K562 (cell line): ENCODE measurements at regions not wholly inside any gene's neighbourhood (a gene's known extent, or its start where the extent isn't known, plus 50 kb on each side); places are given as distances from the start of the nearest gene placed in this dataset.

Source experiments
- ATAC-seq: fragments of 200-7000 bp; cut with Tn5 transposase; 3 replicates; pipeline ENCODE4 v1.9.1; 2020; ENCODE audit warnings: moderate library complexity
- BruUV-seq: library from RNA; stranded (reverse); fragments of 400-500 nt; replicated peaks from 2 replicates; lab custom pipeline; 2021; lab: Mats Ljungman, UMichigan
- CTCF ChIA-PET: fragments of 300-600 bp; formaldehyde crosslinking; extraction: SDS; loops from one replicate; lab custom pipeline; 2021; ENCODE audit warnings: low intra/inter-chr PET ratio; lab: Yijun Ruan, JAX
- POLR2A ChIA-PET: fragments of 300-600, 350-650 bp; sonication (Branson Sonifier 250); formaldehyde crosslinking; extraction: SDS; loops from one replicate; lab custom pipeline; 2021; ENCODE audit warnings: antibody characterized with exemption, inconsistent platforms; lab: Yijun Ruan, JAX
- DNase-seq, 4 experiments: peaks; one replicate each; pipeline versions ENCODE4 v3.0.0 to v3.0.0-alpha.2; 2011 to 2018; ENCODE audit warnings: low spot score in 3 of 4, mixed read lengths in 3 of 4; ENCODE audit errors: extremely low read depth in 1 of 4
- FAIRE-seq: peaks from 2 replicates; lab custom pipeline; 2011; peaks lifted over from hg19 to GRCh38; lab: Jason Lieb, UNC
- H2AFZ ChIP-seq: 2 replicates; pipeline ENCODE4 v1.6.0; 2011; ENCODE audit warnings: low read depth, low read length, control low read depth, inconsistent platforms
- H3K27ac ChIP-seq: fragments of 200-600 bp; 3 replicates; pipeline ENCODE4 v1.8.0; 2011; ENCODE audit warnings: low read depth, mild to moderate bottlenecking, control low read depth, inconsistent platforms, low read length, moderate library complexity, mixed read lengths; ENCODE audit errors: extremely low read depth
- H3K27me3 ChIP-seq, 2 experiments: fragments of 300-600 bp in 1 of 2; 2 replicates in 1 of 2; 3 replicates in 1 of 2; pipeline versions ENCODE4 v1.6.0 to v1.8.0; 2011; ENCODE audit warnings: inconsistent platforms in 2 of 2, low read length in 2 of 2, mild to moderate bottlenecking in 1 of 2, mixed read lengths in 1 of 2, moderate library complexity in 1 of 2; ENCODE audit not compliant: control insufficient read depth in 2 of 2, insufficient read depth in 2 of 2
- H3K36me3 ChIP-seq: fragments of 300-600 bp; 3 replicates; pipeline ENCODE4 v1.8.0; 2011; ENCODE audit warnings: mild to moderate bottlenecking, low read length, inconsistent platforms; ENCODE audit not compliant: control insufficient read depth, insufficient read depth
- H3K4me1 ChIP-seq, 2 experiments: fragments of 200-600 bp in 1 of 2; replicated peaks in 1 of 2; 2 replicates in 1 of 2; 3 replicates in 1 of 2; pipeline versions ENCODE4 v1.5.1 to v1.8.0; 2011; ENCODE audit warnings: inconsistent platforms in 2 of 2, low read length in 2 of 2, mild to moderate bottlenecking in 1 of 2, mixed read lengths in 1 of 2, moderate library complexity in 1 of 2; ENCODE audit not compliant: control insufficient read depth in 2 of 2, insufficient read depth in 2 of 2
- H3K4me2 ChIP-seq: 2 replicates; pipeline ENCODE4 v1.6.1; 2011; ENCODE audit warnings: low read length, control low read depth, inconsistent platforms, mixed read lengths; ENCODE audit not compliant: insufficient read depth
- H3K4me3 ChIP-seq: fragments of 200-600 bp; sonication (generic), shearing (Covaris generic); 2 replicates; pipeline ENCODE4 v1.5.1; 2016; ENCODE audit warnings: control low read depth, inconsistent platforms
- H3K79me2 ChIP-seq: fragments of 200-600 bp; 3 replicates; pipeline ENCODE4 v1.8.0; 2011; ENCODE audit warnings: low read length, inconsistent platforms; ENCODE audit not compliant: control insufficient read depth, insufficient read depth
- H3K9ac ChIP-seq, 2 experiments: 2 replicates each; pipeline versions ENCODE4 v1.6.0 to v1.6.1; 2011; ENCODE audit warnings: low read depth in 2 of 2, low read length in 2 of 2, control low read depth in 1 of 2, inconsistent platforms in 1 of 2, mild to moderate bottlenecking in 1 of 2, mixed read lengths in 1 of 2; ENCODE audit not compliant: insufficient read depth in 1 of 2
- H3K9me1 ChIP-seq: one replicate; pipeline ENCODE4 v1.6.0; 2011; ENCODE audit warnings: inconsistent platforms, mild to moderate bottlenecking, low read length, moderate library complexity; ENCODE audit not compliant: control insufficient read depth, insufficient read depth
- H3K9me3 ChIP-seq: replicated peaks from 2 replicates; pipeline ENCODE4 v1.5.1; 2011; ENCODE audit warnings: low read depth, low read length, inconsistent platforms; ENCODE audit not compliant: control insufficient read depth, insufficient read depth
- H4K20me1 ChIP-seq: replicated peaks from 2 replicates; pipeline ENCODE4 v1.6.1; 2011; ENCODE audit warnings: low read length, inconsistent platforms, mixed read lengths; ENCODE audit not compliant: control insufficient read depth, insufficient read depth
- MCM2 ChIP-seq: fragments of 450-650 bp; IDR thresholded peaks from 2 replicates; pipeline ENCODE4 v1.6.1; 2017; ENCODE audit warnings: low read depth, mild to moderate bottlenecking
- MCM7 ChIP-seq, 2 experiments: fragments of 450-650 bp; IDR thresholded peaks; 2 replicates each; pipeline ENCODE4 v1.6.1; 2016 to 2018
- NR2C2 ChIP-seq, 2 experiments: fragments of 200-800 bp in 1 of 2; sonication (Bioruptor generic) in 1 of 2; sonication (generic) in 1 of 2; formaldehyde crosslinking in 1 of 2; IDR thresholded peaks; 2 replicates each; pipeline versions ENCODE4 v1.6.1 to v1.8.0; 2016 to 2022; ENCODE audit warnings: mild to moderate bottlenecking in 1 of 2, missing compliant biosample characterization in 1 of 2, missing genetic modification characterization in 1 of 2, missing genetic modification reagents in 1 of 2
- POLR2B ChIP-seq: fragments of 450-650 bp; IDR thresholded peaks from 2 replicates; pipeline ENCODE4 v1.6.1; 2018; ENCODE audit warnings: low read depth; ENCODE audit not compliant: partially characterized antibody
- RBM25 ChIP-seq: fragments of 200-400 bp; formaldehyde crosslinking; IDR thresholded peaks from 2 replicates; pipeline ENCODE4 v1.6.1; 2018; ENCODE audit warnings: low read length, low read depth, moderate library complexity; ENCODE audit not compliant: severe bottlenecking
- SMAD2 ChIP-seq: fragments of 150-350 bp; IDR thresholded peaks from 2 replicates; pipeline ENCODE4 v1.6.1; 2014; ENCODE audit warnings: low read depth, mild to moderate bottlenecking, low read length
- STAT5B ChIP-seq: fragments of 250-450 bp; sonication (Bioruptor Pico); IDR thresholded peaks from 2 replicates; pipeline ENCODE4 v1.8.0; 2021; ENCODE audit warnings: mild to moderate bottlenecking, inconsistent platforms
- TFAM ChIP-seq: fragments of 250-450 bp; sonication (Bioruptor Pico); conservative IDR thresholded peaks from 2 replicates; pipeline ENCODE4 v1.5.0; 2021; ENCODE audit warnings: mild to moderate bottlenecking, moderate library complexity
- ZNF253 ChIP-seq: fragments of 250-450 bp; sonication (Bioruptor Pico); conservative IDR thresholded peaks from 2 replicates; pipeline ENCODE4 v1.6.1; 2021; ENCODE audit warnings: mild to moderate bottlenecking
- ZNF561 ChIP-seq: fragments of 450-650 bp; formaldehyde crosslinking; conservative IDR thresholded peaks from 2 replicates; pipeline ENCODE4 v1.4.0; 2020; ENCODE audit warnings: mild to moderate bottlenecking, moderate library complexity
- ZNF77 ChIP-seq: fragments of 250-450 bp; sonication (Bioruptor Pico); IDR thresholded peaks from 2 replicates; pipeline ENCODE4 v1.5.0; 2020
- WGBS: fragments of 100-300 bp; shearing (Covaris generic); methylation state at CpG from one replicate; pipeline ENCODE4 v1.1.6; 2016; ENCODE audit warnings: low coverage, mixed read lengths; ENCODE audit not compliant: insufficient coverage; ENCODE audit errors: missing lambda C conversion rate; 5-methylcytosine and 5-hydroxymethylcytosine counted together
- in situ Hi-C: fragments of 300-500 bp; cut with MboI; formaldehyde crosslinking; loops from 4 replicates; pipeline ENCODE4 v1.15.0; 2018; ENCODE audit warnings: inconsistent platforms, mixed read lengths
- intact Hi-C: fragments of 100-400 bp; cut with micrococcal nuclease; formaldehyde crosslinking; loops from 2 replicates; pipeline ENCODE4 v1.14.2; 2022
- TF ChIP-seq, protein P1 (sequence below): sonication (generic); formaldehyde crosslinking; IDR thresholded peaks from 2 replicates; pipeline ENCODE4 v1.5.0; 2020; ENCODE audit warnings: missing genetic modification reagents
- TF ChIP-seq, protein P2 (sequence below): sonication (generic); formaldehyde crosslinking; IDR thresholded peaks from 2 replicates; pipeline ENCODE4 v1.8.1; 2023; ENCODE audit warnings: mild to moderate bottlenecking, missing genetic modification reagents, moderate library complexity
- TF ChIP-seq, protein P3 (sequence below): sonication (generic); formaldehyde crosslinking; IDR thresholded peaks from 2 replicates; pipeline ENCODE4 v1.4.0; 2020; ENCODE audit warnings: mild to moderate bottlenecking, missing genetic modification reagents
- TF ChIP-seq, protein P4 (sequence below): sonication (generic); formaldehyde crosslinking; IDR thresholded peaks from 2 replicates; pipeline ENCODE4 v1.8.0; 2022; ENCODE audit warnings: mild to moderate bottlenecking, missing genetic modification reagents
- TF ChIP-seq, protein P5 (sequence below): conservative IDR thresholded peaks from 2 replicates; pipeline ENCODE4 v1.6.1; 2011; ENCODE audit warnings: low read depth, mild to moderate bottlenecking, low read length; ENCODE audit not compliant: control insufficient read depth

DNA sequence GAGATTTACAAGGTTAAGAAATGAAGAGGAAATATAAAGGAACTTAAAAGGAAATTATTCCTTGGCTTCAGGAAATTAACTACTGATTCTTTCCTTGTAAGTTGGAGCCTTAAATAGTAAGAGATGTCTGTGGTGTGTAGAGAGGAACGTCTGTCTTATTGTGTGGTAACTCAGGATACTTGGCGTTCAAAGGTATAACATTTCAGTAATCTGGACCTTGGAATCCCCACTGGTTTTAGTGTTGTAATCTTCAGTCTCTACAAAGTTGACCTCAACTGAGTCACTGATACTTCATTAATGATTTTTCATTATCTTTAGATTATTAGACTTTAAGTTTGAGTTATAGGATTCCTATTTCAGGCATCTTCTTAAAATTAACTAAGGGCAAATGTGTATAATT, 79.1 kb upstream of the LSM6 start (continued):
- no peak for TF ChIP-seq MCM7 (IDR thresholded peaks at IDR 0.05)
- no peak for TF ChIP-seq TFAM (CRISPR knock-in tag)
- TF ChIP-seq, protein P1, sequence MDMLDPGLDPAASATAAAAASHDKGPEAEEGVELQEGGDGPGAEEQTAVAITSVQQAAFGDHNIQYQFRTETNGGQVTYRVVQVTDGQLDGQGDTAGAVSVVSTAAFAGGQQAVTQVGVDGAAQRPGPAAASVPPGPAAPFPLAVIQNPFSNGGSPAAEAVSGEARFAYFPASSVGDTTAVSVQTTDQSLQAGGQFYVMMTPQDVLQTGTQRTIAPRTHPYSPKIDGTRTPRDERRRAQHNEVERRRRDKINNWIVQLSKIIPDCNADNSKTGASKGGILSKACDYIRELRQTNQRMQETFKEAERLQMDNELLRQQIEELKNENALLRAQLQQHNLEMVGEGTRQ (CRISPR knock-in tag), result no peak
- TF ChIP-seq STAT5B (CRISPR knock-in tag), result no peak
- TF ChIP-seq ZNF77, result no peak
- TF ChIP-seq POLR2B, result no peak
- TF ChIP-seq ZNF253 (CRISPR knock-in tag), result no peak
- TF ChIP-seq, protein P2, sequence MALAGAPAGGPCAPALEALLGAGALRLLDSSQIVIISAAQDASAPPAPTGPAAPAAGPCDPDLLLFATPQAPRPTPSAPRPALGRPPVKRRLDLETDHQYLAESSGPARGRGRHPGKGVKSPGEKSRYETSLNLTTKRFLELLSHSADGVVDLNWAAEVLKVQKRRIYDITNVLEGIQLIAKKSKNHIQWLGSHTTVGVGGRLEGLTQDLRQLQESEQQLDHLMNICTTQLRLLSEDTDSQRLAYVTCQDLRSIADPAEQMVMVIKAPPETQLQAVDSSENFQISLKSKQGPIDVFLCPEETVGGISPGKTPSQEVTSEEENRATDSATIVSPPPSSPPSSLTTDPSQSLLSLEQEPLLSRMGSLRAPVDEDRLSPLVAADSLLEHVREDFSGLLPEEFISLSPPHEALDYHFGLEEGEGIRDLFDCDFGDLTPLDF, result no peak

DNA sequence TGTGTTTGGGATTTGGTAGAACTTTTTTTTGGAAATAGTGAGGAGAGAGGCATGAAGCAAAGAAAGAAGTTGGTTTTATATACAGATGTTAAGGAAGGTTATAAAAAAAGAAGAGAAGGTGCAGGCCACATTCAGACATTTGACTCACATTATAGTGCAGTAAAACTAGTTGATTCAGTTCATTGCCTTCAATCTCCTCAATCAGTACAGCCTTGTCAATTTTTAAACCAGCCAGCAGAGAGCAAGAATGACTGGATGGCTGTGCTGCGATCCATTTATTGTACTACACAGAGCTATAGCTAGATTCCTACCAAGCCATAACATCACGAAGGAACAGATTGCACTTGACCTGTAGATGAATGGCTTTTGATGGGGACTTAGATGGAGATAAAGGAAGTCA, 79.7 kb upstream of the LSM6 start:
- Histone ChIP-seq H3K9me3 (no peaks in the 10 kb centered on the region), H2AFZ (no peak overlapping the region), H3K4me3 (no peak overlapping the region), H3K27me3 (no peaks in the 10 kb centered on the region; a peak in 1 of 5 replicates), H4K20me1 (no peaks in the 10 kb centered on the region), H3K36me3 (no peaks in the 10 kb centered on the region), H3K9ac (no peak overlapping the region), H3K4me2 (no peak overlapping the region), H3K9me1 (no peaks in the 10 kb centered on the region), H3K27ac (no peak overlapping the region), H3K79me2 (no peaks in the 10 kb centered on the region), H3K4me1 (no peaks in the 10 kb centered on the region)
- no TSS peak for BruUV-seq
- no peak for ATAC-seq
- 0% methylated on average over 2 of the region's 2 CpGs for WGBS
- CTCF ChIA-PET, result no interaction called here
- in situ Hi-C loops (no loop called here), intact Hi-C loops (loop anchor here (10.0 kb wide), 1 partner anchor 819 kb away; no protein-coding TSS in a partner anchor)
- no peak for FAIRE-seq
- POLR2A ChIA-PET, result no interaction called here
- DNase-seq, result no peak
- TF ChIP-seq RBM25 (no peak), SMAD2 (no peak), MCM2 (no peak), NR2C2 (CRISPR knock-in tag; IDR thresholded peaks at IDR 0.05) (no peak), NR2C2 (tag; IDR thresholded peaks at IDR 0.05) (no peak), ZNF561 (CRISPR knock-in tag) (no peak)
- TF ChIP-seq, protein P3, sequence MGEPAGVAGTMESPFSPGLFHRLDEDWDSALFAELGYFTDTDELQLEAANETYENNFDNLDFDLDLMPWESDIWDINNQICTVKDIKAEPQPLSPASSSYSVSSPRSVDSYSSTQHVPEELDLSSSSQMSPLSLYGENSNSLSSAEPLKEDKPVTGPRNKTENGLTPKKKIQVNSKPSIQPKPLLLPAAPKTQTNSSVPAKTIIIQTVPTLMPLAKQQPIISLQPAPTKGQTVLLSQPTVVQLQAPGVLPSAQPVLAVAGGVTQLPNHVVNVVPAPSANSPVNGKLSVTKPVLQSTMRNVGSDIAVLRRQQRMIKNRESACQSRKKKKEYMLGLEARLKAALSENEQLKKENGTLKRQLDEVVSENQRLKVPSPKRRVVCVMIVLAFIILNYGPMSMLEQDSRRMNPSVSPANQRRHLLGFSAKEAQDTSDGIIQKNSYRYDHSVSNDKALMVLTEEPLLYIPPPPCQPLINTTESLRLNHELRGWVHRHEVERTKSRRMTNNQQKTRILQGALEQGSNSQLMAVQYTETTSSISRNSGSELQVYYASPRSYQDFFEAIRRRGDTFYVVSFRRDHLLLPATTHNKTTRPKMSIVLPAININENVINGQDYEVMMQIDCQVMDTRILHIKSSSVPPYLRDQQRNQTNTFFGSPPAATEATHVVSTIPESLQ (CRISPR knock-in tag), result no peak
- TF ChIP-seq, protein P4, sequence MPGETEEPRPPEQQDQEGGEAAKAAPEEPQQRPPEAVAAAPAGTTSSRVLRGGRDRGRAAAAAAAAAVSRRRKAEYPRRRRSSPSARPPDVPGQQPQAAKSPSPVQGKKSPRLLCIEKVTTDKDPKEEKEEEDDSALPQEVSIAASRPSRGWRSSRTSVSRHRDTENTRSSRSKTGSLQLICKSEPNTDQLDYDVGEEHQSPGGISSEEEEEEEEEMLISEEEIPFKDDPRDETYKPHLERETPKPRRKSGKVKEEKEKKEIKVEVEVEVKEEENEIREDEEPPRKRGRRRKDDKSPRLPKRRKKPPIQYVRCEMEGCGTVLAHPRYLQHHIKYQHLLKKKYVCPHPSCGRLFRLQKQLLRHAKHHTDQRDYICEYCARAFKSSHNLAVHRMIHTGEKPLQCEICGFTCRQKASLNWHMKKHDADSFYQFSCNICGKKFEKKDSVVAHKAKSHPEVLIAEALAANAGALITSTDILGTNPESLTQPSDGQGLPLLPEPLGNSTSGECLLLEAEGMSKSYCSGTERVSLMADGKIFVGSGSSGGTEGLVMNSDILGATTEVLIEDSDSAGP (CRISPR knock-in tag), result no peak
- TF ChIP-seq, protein P5, sequence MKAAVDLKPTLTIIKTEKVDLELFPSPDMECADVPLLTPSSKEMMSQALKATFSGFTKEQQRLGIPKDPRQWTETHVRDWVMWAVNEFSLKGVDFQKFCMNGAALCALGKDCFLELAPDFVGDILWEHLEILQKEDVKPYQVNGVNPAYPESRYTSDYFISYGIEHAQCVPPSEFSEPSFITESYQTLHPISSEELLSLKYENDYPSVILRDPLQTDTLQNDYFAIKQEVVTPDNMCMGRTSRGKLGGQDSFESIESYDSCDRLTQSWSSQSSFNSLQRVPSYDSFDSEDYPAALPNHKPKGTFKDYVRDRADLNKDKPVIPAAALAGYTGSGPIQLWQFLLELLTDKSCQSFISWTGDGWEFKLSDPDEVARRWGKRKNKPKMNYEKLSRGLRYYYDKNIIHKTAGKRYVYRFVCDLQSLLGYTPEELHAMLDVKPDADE, result no peak
